ENCODE measurements at regions not wholly inside any gene's neighbourhood (a gene's known extent, or its start where the extent isn't known, plus 50 kb on each side); places are given as distances from the start of the nearest gene placed in this dataset.
"Not testable (repeated sequence)": the region's sequence is repeated elsewhere in the genome, so short reads cannot be mapped to it uniquely, and the experiment has no call there.

- DNase-seq = no peak
These were observed 817.5 kb upstream of the SLC35B3 start for GRCh38 chr6:9252799-9253198.

- no peak for DNase-seq
These were observed 815.5 kb upstream of the SLC35B3 start for GRCh38 chr6:9250852-9251251.

GRCh38 chr6:9248133-9248532 is 812.8 kb upstream of the SLC35B3 start:
- no peak for DNase-seq

- DNase-seq = no peak
These were observed 805.5 kb upstream of the SLC35B3 start for GRCh38 chr6:9240861-9241260.

GRCh38 chr6:9236443-9236842 is 801.1 kb upstream of the SLC35B3 start:
- DNase-seq = no peak

GRCh38 chr6:9233686-9234085 is 798.3 kb upstream of the SLC35B3 start:
- no peak for DNase-seq

GRCh38 chr6:9233226-9233625 is 797.9 kb upstream of the SLC35B3 start:
- DNase-seq = no peak

GRCh38 chr6:9225441-9225871 is 790.1 kb upstream of the SLC35B3 start:
- DNase-seq = no peak

- no peak for DNase-seq
These were observed 789.2 kb upstream of the SLC35B3 start for GRCh38 chr6:9224539-9224938.

- DNase-seq = not testable (repeated sequence)
These were observed 778.4 kb upstream of the SLC35B3 start for GRCh38 chr6:9213717-9214116.

- no peak for DNase-seq
These were observed 773.6 kb upstream of the SLC35B3 start for GRCh38 chr6:9208966-9209365.

- no peak for DNase-seq
These were observed 770.3 kb upstream of the SLC35B3 start for GRCh38 chr6:9205645-9206044.

GRCh38 chr6:9204171-9204570 is 768.8 kb upstream of the SLC35B3 start:
- no peak for DNase-seq

GRCh38 chr6:9200712-9201111 is 765.4 kb upstream of the SLC35B3 start:
- DNase-seq = no peak

GRCh38 chr6:9197726-9198125 is 762.4 kb upstream of the SLC35B3 start:
- DNase-seq = no peak

GRCh38 chr6:9195322-9195721 is 760.0 kb upstream of the SLC35B3 start:
- DNase-seq = no peak

GRCh38 chr6:9192405-9192909 is 757.1 kb upstream of the SLC35B3 start:
- no peak for DNase-seq

GRCh38 chr6:9186148-9186547 is 750.8 kb upstream of the SLC35B3 start:
- no peak for DNase-seq

GRCh38 chr6:9178071-9178470 is 742.7 kb upstream of the SLC35B3 start:
- DNase-seq = no peak

GRCh38 chr6:9173229-9173628 is 737.9 kb upstream of the SLC35B3 start:
- no peak for DNase-seq

- no peak for DNase-seq
These were observed 736.8 kb upstream of the SLC35B3 start for GRCh38 chr6:9172096-9172495.

- no peak for DNase-seq
These were observed 733.3 kb upstream of the SLC35B3 start for GRCh38 chr6:9168669-9169068.

- DNase-seq = no peak
These were observed 726.4 kb upstream of the SLC35B3 start for GRCh38 chr6:9161731-9162130.

- DNase-seq = no peak
These were observed 723.7 kb upstream of the SLC35B3 start for GRCh38 chr6:9159051-9159450.

- no peak for DNase-seq
These were observed 720.5 kb upstream of the SLC35B3 start for GRCh38 chr6:9155836-9156235.

- no peak for DNase-seq
These were observed 707.8 kb upstream of the SLC35B3 start for GRCh38 chr6:9143140-9143539.
